Peyer's patch (tissue), 4 donors: ENCODE measurements at regions not wholly inside any gene's neighbourhood (a gene's known extent, or its start where the extent isn't known, plus 50 kb on each side); places are given as distances from the start of the nearest gene placed in this dataset.
A peak's percentile ranks its signal among the peaks of the same experiment; 100 is the strongest.

Experiments
- DNase-seq, 3 donors: peaks; one replicate each; pipeline ENCODE4 v3.0.0-alpha.2; 2017 to 2019
- H3K27ac ChIP-seq, 4 donors: fragments of 200-600 bp; sonication (generic); one replicate each; pipeline ENCODE4 v1.5.1; 2016 to 2019
- H3K27me3 ChIP-seq, 2 donors: fragments of 200-600 bp; sonication (generic); one replicate each; pipeline ENCODE4 v1.5.1; 2019
- H3K36me3 ChIP-seq, 3 donors: fragments of 200-600 bp; sonication (generic); one replicate each; pipeline ENCODE4 v1.5.1; 2016 to 2019
- H3K4me1 ChIP-seq, 4 donors: fragments of 200-600 bp; sonication (generic); one replicate each; pipeline ENCODE4 v1.5.1; 2016 to 2019
- H3K4me3 ChIP-seq, 4 donors: fragments of 200-600 bp; sonication (generic); 1 replicate in 3 of 4; 2 replicates in 1 of 4; pipeline ENCODE4 v1.5.1; 2016 to 2019; ENCODE audit warnings: mild to moderate bottlenecking in 1 of 4
- H3K9me3 ChIP-seq, 4 donors: fragments of 200-600 bp; sonication (generic); one replicate each; pipeline ENCODE4 v1.5.1; 2016 to 2019; ENCODE audit warnings: mild to moderate bottlenecking in 1 of 4
- CTCF ChIP-seq, 6 experiments: fragments of 450-650 bp in 4 of 6; fragments of 200-600 bp in 2 of 6; sonication (generic) in 1 of 6; IDR thresholded peaks; one replicate each; pipeline ENCODE4 v1.5.1; 2017 to 2019; ENCODE audit warnings: antibody characterized with exemption in 6 of 6, mild to moderate bottlenecking in 3 of 6, moderate library complexity in 1 of 6
- POLR2A ChIP-seq, 2 donors: fragments of 450-650 bp; IDR thresholded peaks; one replicate each; pipeline ENCODE4 v1.5.1; 2017; ENCODE audit warnings: antibody characterized with exemption in 2 of 2, mild to moderate bottlenecking in 2 of 2, moderate library complexity in 2 of 2

- H3K36me3 ChIP-seq = no peaks in the 10 kb centered on the region
- H3K9me3 ChIP-seq = peaks cover 0 to 11% (median 0%) of the 10 kb centered on the region in 4 donors
- no peak for DNase-seq
- H3K27me3 ChIP-seq = no peaks in the 10 kb centered on the region
- H3K27ac ChIP-seq = no peak overlapping the region
- TF ChIP-seq CTCF (IDR thresholded peaks at IDR 0.05) (no peak), POLR2A (IDR thresholded peaks at IDR 0.05) (no peak)
- H3K4me1 ChIP-seq = no peaks in the 10 kb centered on the region
- H3K4me3 ChIP-seq = no peak overlapping the region
These were observed 143.4 kb downstream of the TMEM168 start for GRCh38 chr7:112646783-112647182.

GRCh38 chr7:112648781-112649180 lies 141.4 kb downstream of the TMEM168 start:
- Histone ChIP-seq H3K27me3 (no peaks in the 10 kb centered on the region), H3K36me3 (no peaks in the 10 kb centered on the region), H3K4me3 (no peak overlapping the region), H3K27ac (no peak overlapping the region), H3K4me1 (no peaks in the 10 kb centered on the region), H3K9me3 (peaks cover 0 to 7% (median 0%) of the 10 kb centered on the region in 4 donors)
- no peak for DNase-seq
- TF ChIP-seq CTCF (IDR thresholded peaks at IDR 0.05) = no peak
- no peak for TF ChIP-seq POLR2A (IDR thresholded peaks at IDR 0.05)

- Histone ChIP-seq H3K4me1 (no peaks in the 10 kb centered on the region), H3K9me3 (peaks cover 0 to 7% (median 0%) of the 10 kb centered on the region in 4 donors), H3K36me3 (no peaks in the 10 kb centered on the region), H3K27me3 (no peaks in the 10 kb centered on the region), H3K4me3 (no peak overlapping the region), H3K27ac (no peak overlapping the region)
- no peak for DNase-seq
- no peak for TF ChIP-seq POLR2A (IDR thresholded peaks at IDR 0.05)
- TF ChIP-seq CTCF (IDR thresholded peaks at IDR 0.05) = no peak
These were observed 140.6 kb downstream of the TMEM168 start for GRCh38 chr7:112649560-112649959.

- TF ChIP-seq CTCF (IDR thresholded peaks at IDR 0.05) (no peak), POLR2A (IDR thresholded peaks at IDR 0.05) (no peak)
- peaks cover 0 to 2% (median 0%) of the 10 kb centered on the region in 4 donors for H3K9me3 ChIP-seq
- H3K27ac ChIP-seq = no peak overlapping the region
- H3K4me1 ChIP-seq = no peaks in the 10 kb centered on the region
- no peak for DNase-seq
- H3K36me3 ChIP-seq = no peaks in the 10 kb centered on the region
- no peak overlapping the region for H3K4me3 ChIP-seq
- no peaks in the 10 kb centered on the region for H3K27me3 ChIP-seq
These were observed 135.6 kb downstream of the TMEM168 start for GRCh38 chr7:112654322-112655216.

- TF ChIP-seq POLR2A (IDR thresholded peaks at IDR 0.05) = no peak
- peak in 3 of 6 experiments; percentile 55 to 66 (median 56) for TF ChIP-seq CTCF (IDR thresholded peaks at IDR 0.05)
- H3K27me3 ChIP-seq = no peaks in the 10 kb centered on the region
- no peaks in the 10 kb centered on the region for H3K9me3 ChIP-seq
- H3K27ac ChIP-seq = no peak overlapping the region
- no peaks in the 10 kb centered on the region for H3K36me3 ChIP-seq
- H3K4me3 ChIP-seq = no peak overlapping the region
- H3K4me1 ChIP-seq = no peaks in the 10 kb centered on the region
- DNase-seq = peak in 1 of 3 donors; percentile 59
These were observed 124.5 kb downstream of the TMEM168 start for GRCh38 chr7:112665709-112666108.
